ENCODE measurements at regions not wholly inside any gene's neighbourhood (a gene's known extent, or its start where the extent isn't known, plus 50 kb on each side); places are given as distances from the start of the nearest gene placed in this dataset.

DNA sequence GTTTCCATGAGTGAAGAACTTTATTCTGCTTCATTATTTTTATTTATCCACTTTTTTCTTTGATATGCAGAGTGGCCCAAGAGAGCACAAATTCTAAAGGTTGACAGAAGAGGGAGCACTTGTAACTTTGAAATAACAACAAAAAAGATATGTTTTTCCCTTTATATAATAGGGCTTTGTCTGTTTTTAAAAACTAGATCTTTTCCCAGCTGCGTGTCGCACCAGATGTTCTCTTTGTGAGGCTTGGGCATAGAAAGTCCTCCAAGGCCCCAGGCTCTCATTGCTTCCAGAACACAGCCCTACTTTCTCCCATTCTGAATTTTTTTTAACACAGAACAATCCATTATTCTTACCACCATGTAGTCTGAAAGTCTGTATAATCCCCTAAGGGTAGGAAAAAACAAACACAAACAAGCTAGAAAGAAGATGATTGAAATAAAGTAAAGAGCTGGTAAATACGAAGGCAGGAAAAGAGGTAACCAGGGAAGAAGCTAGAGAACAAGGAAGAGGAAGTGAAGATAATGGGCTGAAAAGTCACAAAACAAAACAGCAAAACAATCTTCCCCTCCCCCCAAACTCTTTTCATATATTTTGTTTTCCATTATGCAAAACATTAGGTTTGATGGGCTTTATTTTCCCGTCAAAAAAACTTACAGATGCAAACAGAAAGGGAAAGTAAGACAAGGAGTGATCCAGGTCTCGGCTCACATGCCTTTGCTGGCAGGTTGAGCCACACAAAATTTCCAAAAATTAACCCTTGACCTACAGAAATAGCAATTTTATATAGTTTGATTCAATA lies 160.4 kb downstream of the ABCA8 start:
- ATAC-seq (peak; percentile 45 to 84 (median 74)), DNase-seq (peak in 1 of 2 donors; percentile 53)
- H3K27me3 ChIP-seq: peaks cover 0 to 6% (median 0%) of the 10 kb centered on the region in 7 donors
- H3K27ac ChIP-seq: peak overlapping the region; percentile 53 to 89 (median 74)
- 38 to 44% methylated on average over 5 of the region's 5 CpGs for WGBS, 2 donors
- no peaks in the 10 kb centered on the region for H3K36me3 ChIP-seq
- peaks cover 0 to 55% (median 33%) of the 10 kb centered on the region in 9 donors for H3K4me1 ChIP-seq
- intact Hi-C loops (cut with DNase I): loop anchor here in 2 of 10 donors (5.0 to 10.0 kb wide), 3 partner anchors 60 to 177 kb away; no protein-coding TSS in a partner anchor
- peak overlapping the region in 1 of 10 donors; percentile 12 for H3K4me3 ChIP-seq
- TF ChIP-seq, protein P1, sequence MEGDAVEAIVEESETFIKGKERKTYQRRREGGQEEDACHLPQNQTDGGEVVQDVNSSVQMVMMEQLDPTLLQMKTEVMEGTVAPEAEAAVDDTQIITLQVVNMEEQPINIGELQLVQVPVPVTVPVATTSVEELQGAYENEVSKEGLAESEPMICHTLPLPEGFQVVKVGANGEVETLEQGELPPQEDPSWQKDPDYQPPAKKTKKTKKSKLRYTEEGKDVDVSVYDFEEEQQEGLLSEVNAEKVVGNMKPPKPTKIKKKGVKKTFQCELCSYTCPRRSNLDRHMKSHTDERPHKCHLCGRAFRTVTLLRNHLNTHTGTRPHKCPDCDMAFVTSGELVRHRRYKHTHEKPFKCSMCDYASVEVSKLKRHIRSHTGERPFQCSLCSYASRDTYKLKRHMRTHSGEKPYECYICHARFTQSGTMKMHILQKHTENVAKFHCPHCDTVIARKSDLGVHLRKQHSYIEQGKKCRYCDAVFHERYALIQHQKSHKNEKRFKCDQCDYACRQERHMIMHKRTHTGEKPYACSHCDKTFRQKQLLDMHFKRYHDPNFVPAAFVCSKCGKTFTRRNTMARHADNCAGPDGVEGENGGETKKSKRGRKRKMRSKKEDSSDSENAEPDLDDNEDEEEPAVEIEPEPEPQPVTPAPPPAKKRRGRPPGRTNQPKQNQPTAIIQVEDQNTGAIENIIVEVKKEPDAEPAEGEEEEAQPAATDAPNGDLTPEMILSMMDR (IDR thresholded peaks at IDR 0.05): peak in 7 of 9 donors; percentile 34 to 52 (median 44)
- peaks cover 0 to 4% (median 0%) of the 10 kb centered on the region in 11 donors for H3K9me3 ChIP-seq

DNA sequence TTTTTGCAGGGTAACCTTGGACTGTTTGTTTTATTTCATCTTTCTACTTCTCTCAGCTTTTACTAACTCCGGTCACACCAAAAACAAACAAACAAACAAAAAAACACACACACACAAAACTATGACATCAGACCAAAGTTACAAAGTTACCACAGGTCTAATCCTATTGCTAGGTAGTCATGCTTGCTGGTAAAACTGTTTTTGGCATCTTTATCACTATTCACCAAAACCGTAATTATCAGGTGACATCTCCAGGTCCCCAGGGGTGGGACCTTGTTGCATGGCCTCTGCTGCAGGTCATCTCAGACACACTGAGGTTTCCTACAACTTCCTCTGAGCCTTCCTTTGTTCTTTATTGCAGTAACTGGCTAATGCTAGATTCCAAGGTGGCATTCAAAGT lies 162.3 kb downstream of the ABCA8 start:
- intact Hi-C loops (cut with DNase I): loop anchor here in 2 of 10 donors (5.0 to 10.0 kb wide), 3 partner anchors 62 to 179 kb away; no protein-coding TSS in a partner anchor
- Histone ChIP-seq H3K27ac (peak overlapping the region; percentile 26 to 89 (median 64)), H3K9me3 (peaks cover 0 to 15% (median 0%) of the 10 kb centered on the region in 11 donors), H3K4me1 (peaks cover 0 to 55% (median 33%) of the 10 kb centered on the region in 9 donors), H3K36me3 (no peaks in the 10 kb centered on the region), H3K27me3 (peaks cover 0 to 6% (median 0%) of the 10 kb centered on the region in 7 donors), H3K4me3 (no peak overlapping the region)
- TF ChIP-seq, protein P1 (IDR thresholded peaks at IDR 0.05): no peak
- ATAC-seq (no peak), DNase-seq (no peak)
- WGBS, 2 donors: 18 to 27% methylated on average over 2 of the region's 2 CpGs

DNA sequence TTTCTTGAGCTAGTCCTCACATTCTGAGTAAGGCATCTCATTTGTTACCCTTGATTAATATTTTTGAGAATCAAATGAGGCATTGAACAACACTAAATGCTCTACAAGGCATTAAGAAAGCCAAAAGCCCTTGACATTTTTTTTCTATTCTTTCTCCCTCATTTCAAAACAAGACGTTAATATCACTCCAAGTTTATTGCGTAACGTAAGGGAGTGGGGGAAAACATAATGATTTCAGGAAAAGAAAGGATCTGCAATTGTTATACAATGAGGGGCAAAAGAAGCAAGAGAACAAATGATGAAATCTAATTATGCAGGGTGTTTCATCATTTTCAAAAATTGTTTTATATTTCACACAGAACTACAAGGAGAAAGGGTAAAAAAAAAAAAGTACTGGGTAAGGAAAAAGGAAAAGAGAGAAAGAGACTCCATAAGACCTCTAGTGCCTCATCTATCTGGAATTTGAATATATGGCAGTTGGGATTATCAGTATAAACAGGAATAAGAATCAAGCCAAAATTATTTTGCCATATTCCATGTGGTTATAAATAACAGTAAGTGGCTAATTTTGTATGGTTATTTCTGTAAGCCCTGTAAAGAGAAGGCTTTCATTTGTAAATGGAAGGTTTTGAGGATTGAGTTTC lies 163.0 kb downstream of the ABCA8 start:
- DNase-seq (no peak), ATAC-seq (no peak)
- no peak overlapping the region for H3K4me3 ChIP-seq
- TF ChIP-seq, protein P1 (IDR thresholded peaks at IDR 0.05): no peak
- H3K9me3 ChIP-seq: peaks cover 0 to 15% (median 0%) of the 10 kb centered on the region in 11 donors
- peaks cover 0 to 6% (median 0%) of the 10 kb centered on the region in 7 donors for H3K27me3 ChIP-seq
- no peaks in the 10 kb centered on the region for H3K36me3 ChIP-seq
- WGBS, 2 donors: 53 to 69% methylated on average over 3 of the region's 3 CpGs
- peak overlapping the region; percentile 26 to 89 (median 64) for H3K27ac ChIP-seq
- peaks cover 0 to 55% (median 33%) of the 10 kb centered on the region in 9 donors for H3K4me1 ChIP-seq
- intact Hi-C loops (cut with DNase I): loop anchor here in 2 of 10 donors (5.0 to 10.0 kb wide), 3 partner anchors 63 to 180 kb away; no protein-coding TSS in a partner anchor

DNA sequence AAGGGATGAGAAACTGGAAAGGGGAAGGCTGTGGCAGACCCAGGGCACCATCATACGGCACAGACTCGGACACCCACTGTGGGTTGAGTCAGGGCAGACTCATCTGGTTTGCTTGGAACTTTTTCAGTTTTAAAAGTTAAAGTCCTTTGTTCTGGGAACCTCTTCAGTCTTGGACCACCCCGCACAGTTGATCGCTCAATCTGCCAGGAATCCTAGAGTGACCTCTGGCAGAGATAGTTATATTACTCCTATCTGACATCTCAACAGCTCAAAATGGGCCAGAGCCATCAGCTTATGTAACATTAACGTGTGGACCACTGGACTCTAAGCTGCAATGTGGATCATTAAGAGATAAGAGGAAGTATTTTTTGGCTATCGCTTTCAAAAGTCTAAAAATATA lies 164.3 kb downstream of the ABCA8 start:
- TF ChIP-seq, protein P1 (IDR thresholded peaks at IDR 0.05): no peak
- Histone ChIP-seq H3K4me1 (peaks cover 0 to 55% (median 33%) of the 10 kb centered on the region in 9 donors), H3K4me3 (no peak overlapping the region), H3K36me3 (no peaks in the 10 kb centered on the region), H3K27ac (peak overlapping the region in 8 of 10 donors; percentile 27 to 89 (median 66)), H3K27me3 (peaks cover 0 to 6% (median 0%) of the 10 kb centered on the region in 7 donors), H3K9me3 (peaks cover 0 to 15% (median 0%) of the 10 kb centered on the region in 11 donors)
- WGBS, 2 donors: 53 to 59% methylated on average over 6 of the region's 6 CpGs
- intact Hi-C loops (cut with DNase I): loop anchor here in 2 of 10 donors (5.0 to 10.0 kb wide), 3 partner anchors 64 to 181 kb away; no protein-coding TSS in a partner anchor
- peak in 1 of 2 donors; percentile 62 for DNase-seq
- ATAC-seq: peak; percentile 44 to 72 (median 62)

All from heart right ventricle (tissue), 16 donors.